Fibroblast of lung (primary cell): ENCODE measurements at regions not wholly inside any gene's neighbourhood (a gene's known extent, or its start where the extent isn't known, plus 50 kb on each side); places are given as distances from the start of the nearest gene placed in this dataset.

Source experiments
- EZH2 ChIP-seq: IDR thresholded peaks from 2 replicates; pipeline ENCODE4 v1.5.1; 2012; ENCODE audit warnings: low read length, control low read depth, mild to moderate bottlenecking; ENCODE audit errors: missing control alignments
- TF ChIP-seq, protein P1 (sequence below), 2 donors: IDR thresholded peaks in 1 of 2; conservative IDR thresholded peaks in 1 of 2; 1 replicate in 1 of 2; 2 replicates in 1 of 2; pipeline ENCODE4 v1.5.1; 2011 to 2012; ENCODE audit warnings: low read length in 2 of 2, control low read depth in 1 of 2, inconsistent platforms in 1 of 2, low read depth in 1 of 2, mild to moderate bottlenecking in 1 of 2

DNA sequence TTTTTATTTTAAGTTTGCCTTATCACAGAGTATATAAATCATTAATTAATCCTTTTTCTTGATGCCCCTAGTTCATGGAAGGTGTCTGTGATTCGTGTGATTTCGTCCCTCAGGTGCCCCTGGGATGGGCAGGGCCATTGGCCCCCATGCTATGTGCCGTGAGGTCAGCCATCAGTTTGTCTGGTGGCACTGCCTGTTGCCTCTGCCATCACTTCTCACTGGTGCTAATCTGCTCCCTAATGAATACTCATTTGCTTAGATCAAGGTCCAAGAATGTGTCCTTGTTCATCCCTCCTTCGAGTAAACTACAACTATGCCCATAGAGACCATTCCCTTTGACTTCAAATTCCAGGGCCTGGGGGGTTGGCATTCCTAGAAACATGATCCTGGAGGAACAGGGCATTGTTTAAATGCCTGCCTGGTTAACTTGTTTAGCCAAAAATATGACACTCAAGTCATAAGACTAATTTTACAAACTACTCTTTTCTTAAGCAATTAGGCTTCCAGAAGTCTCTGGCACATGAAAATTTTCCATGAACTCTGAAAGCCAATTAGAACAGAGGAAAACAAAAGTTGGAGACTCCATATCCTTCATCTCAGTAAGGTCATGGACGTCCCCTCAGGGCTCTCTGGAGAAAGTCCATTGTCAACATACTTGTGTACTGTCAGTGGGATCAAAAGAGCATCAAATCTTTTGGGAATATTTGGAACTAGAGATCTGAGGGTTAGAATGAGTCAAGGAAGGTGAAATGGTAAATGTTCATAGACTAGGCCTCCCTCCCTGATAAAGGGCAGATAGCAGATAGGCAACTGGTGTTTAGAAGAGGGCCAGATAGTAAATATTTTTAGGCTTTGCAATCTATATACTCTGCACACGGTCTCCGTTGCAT lies 90.9 kb upstream of the PLXNC1 start:
- TF ChIP-seq, protein P1, sequence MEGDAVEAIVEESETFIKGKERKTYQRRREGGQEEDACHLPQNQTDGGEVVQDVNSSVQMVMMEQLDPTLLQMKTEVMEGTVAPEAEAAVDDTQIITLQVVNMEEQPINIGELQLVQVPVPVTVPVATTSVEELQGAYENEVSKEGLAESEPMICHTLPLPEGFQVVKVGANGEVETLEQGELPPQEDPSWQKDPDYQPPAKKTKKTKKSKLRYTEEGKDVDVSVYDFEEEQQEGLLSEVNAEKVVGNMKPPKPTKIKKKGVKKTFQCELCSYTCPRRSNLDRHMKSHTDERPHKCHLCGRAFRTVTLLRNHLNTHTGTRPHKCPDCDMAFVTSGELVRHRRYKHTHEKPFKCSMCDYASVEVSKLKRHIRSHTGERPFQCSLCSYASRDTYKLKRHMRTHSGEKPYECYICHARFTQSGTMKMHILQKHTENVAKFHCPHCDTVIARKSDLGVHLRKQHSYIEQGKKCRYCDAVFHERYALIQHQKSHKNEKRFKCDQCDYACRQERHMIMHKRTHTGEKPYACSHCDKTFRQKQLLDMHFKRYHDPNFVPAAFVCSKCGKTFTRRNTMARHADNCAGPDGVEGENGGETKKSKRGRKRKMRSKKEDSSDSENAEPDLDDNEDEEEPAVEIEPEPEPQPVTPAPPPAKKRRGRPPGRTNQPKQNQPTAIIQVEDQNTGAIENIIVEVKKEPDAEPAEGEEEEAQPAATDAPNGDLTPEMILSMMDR (conservative IDR thresholded peaks at IDR 0.05 in 1 of 2, IDR thresholded peaks at IDR 0.05 in 1 of 2; ENCODE audit: low read depth in 1 of 2, low read length in 2 of 2), result no peak
- no peak for TF ChIP-seq EZH2
